Transverse colon (tissue), 4 donors: ENCODE measurements at regions not wholly inside any gene's neighbourhood (a gene's known extent, or its start where the extent isn't known, plus 50 kb on each side); places are given as distances from the start of the nearest gene placed in this dataset.
"Not testable (repeated sequence)": the region's sequence is repeated elsewhere in the genome, so short reads cannot be mapped to it uniquely, and the experiment has no call there.

Experiments
- DNase-seq: peaks from one replicate; pipeline ENCODE4 v3.0.0-alpha.2; 2019
- H3K27ac ChIP-seq, 4 donors: fragments of 200-600 bp; sonication (generic); 2 replicates each; pipeline ENCODE4 v1.5.1; 2016 to 2018; ENCODE audit warnings: inconsistent platforms in 4 of 4
- H3K27me3 ChIP-seq: fragments of 200-600 bp; sonication (generic); 2 replicates; pipeline ENCODE4 v1.5.1; 2017; ENCODE audit warnings: inconsistent platforms
- H3K36me3 ChIP-seq, 4 donors: fragments of 200-600 bp; sonication (generic); 2 replicates each; pipeline ENCODE4 v1.5.1; 2017 to 2019; ENCODE audit warnings: inconsistent platforms in 4 of 4
- H3K4me1 ChIP-seq, 4 donors: fragments of 200-600 bp; sonication (generic); 2 replicates each; pipeline ENCODE4 v1.5.1; 2017 to 2020; ENCODE audit warnings: inconsistent platforms in 4 of 4
- H3K4me3 ChIP-seq, 4 donors: fragments of 200-600 bp; sonication (generic); 1 replicate in 1 of 4; 2 replicates in 3 of 4; pipeline versions ENCODE4 v1.5.1 to v1.6.1; 2017 to 2019; ENCODE audit warnings: inconsistent platforms in 4 of 4
- H3K9me3 ChIP-seq, 2 donors: fragments of 200-600 bp; sonication (generic); 2 replicates each; pipeline ENCODE4 v1.5.1; 2017 to 2019; ENCODE audit warnings: inconsistent platforms in 2 of 2
- CTCF ChIP-seq, 5 experiments: fragments of 200-600 bp in 3 of 5; fragments of 450-650 bp in 2 of 5; sonication (generic) in 3 of 5; IDR thresholded peaks; 1 replicate in 2 of 5; 2 replicates in 3 of 5; pipeline ENCODE4 v1.5.1; 2016 to 2017; ENCODE audit warnings: antibody characterized with exemption in 5 of 5, inconsistent platforms in 3 of 5, mild to moderate bottlenecking in 2 of 5, moderate library complexity in 1 of 5
- EP300 ChIP-seq: sonication (generic); formaldehyde crosslinking; IDR thresholded peaks from one replicate; pipeline ENCODE4 v1.6.1; 2017; ENCODE audit warnings: antibody characterized with exemption, low read depth
- POLR2A ChIP-seq: fragments of 450-650 bp; IDR thresholded peaks from one replicate; pipeline ENCODE4 v1.6.1; 2016; ENCODE audit warnings: antibody characterized with exemption, mild to moderate bottlenecking, moderate library complexity
- POLR2AphosphoS5 ChIP-seq, 3 donors: sonication (generic); formaldehyde crosslinking; IDR thresholded peaks; one replicate each; pipeline ENCODE4 v1.6.1; 2016; ENCODE audit warnings: antibody characterized with exemption in 3 of 3
- WGBS, 2 donors: methylation state at CpG; one replicate each; pipeline ENCODE4 v1.1.5; 2018; ENCODE audit warnings: low coverage in 1 of 2; 5-methylcytosine and 5-hydroxymethylcytosine counted together
- in situ Hi-C, 4 donors: fragments of 200-750 bp; cut with MboI; loops; one replicate each; pipeline versions ENCODE4 v1.15.0 to v1.15.1; 2017; ENCODE audit warnings: low sequenced_read_pairs in 3 of 4, low pct_ligation_motif_present in 1 of 4, low pct_unique_long_range_greater_than_20kb in 1 of 4
- intact Hi-C: fragments of 100-400 bp; cut with DNase I; formaldehyde crosslinking; loops from one replicate; pipeline ENCODE4 v1.15.1; 2023; ENCODE audit warnings: low total_unique reads

- in situ Hi-C loops = no loop called here
- Histone ChIP-seq H3K27me3 (no peaks in the 10 kb centered on the region), H3K27ac (no peak overlapping the region), H3K4me1 (no peaks in the 10 kb centered on the region), H3K36me3 (no peaks in the 10 kb centered on the region), H3K4me3 (no peak overlapping the region), H3K9me3 (no peaks in the 10 kb centered on the region)
- no peak for DNase-seq
- 31 to 71% methylated on average over 2 to 3 of the region's 3 CpGs for WGBS, 2 donors
- intact Hi-C loops = no loop called here
- TF ChIP-seq POLR2AphosphoS5 (IDR thresholded peaks at IDR 0.05) (no peak), POLR2A (no peak), CTCF (IDR thresholded peaks at IDR 0.05) (no peak), EP300 (no peak)
Measured at GRCh38 chr13:56501750-56502149, 639.0 kb upstream of the PRR20A start.

GRCh38 chr13:56510836-56511235, 629.9 kb upstream of the PRR20A start:
- intact Hi-C loops (no loop called here), in situ Hi-C loops (no loop called here)
- Histone ChIP-seq H3K36me3 (no peaks in the 10 kb centered on the region), H3K27me3 (no peaks in the 10 kb centered on the region), H3K4me3 (no peak overlapping the region), H3K27ac (no peak overlapping the region), H3K9me3 (no peaks in the 10 kb centered on the region), H3K4me1 (no peaks in the 10 kb centered on the region)
- WGBS, 2 donors = 79 to 88% methylated on average over 2 of the region's 2 CpGs
- DNase-seq = no peak
- TF ChIP-seq CTCF (IDR thresholded peaks at IDR 0.05) (no peak), EP300 (no peak), POLR2A (no peak), POLR2AphosphoS5 (IDR thresholded peaks at IDR 0.05) (no peak)

GRCh38 chr13:56512336-56512735, 628.4 kb upstream of the PRR20A start:
- H3K4me3 ChIP-seq, in situ Hi-C loops, H3K27me3 ChIP-seq, H3K27ac ChIP-seq, H3K9me3 ChIP-seq, H3K4me1 ChIP-seq, H3K36me3 ChIP-seq, intact Hi-C loops, DNase-seq: not testable (repeated sequence)
- WGBS, 2 donors = 90 to 100% methylated on average over 1 to 2 of the region's 2 CpGs

GRCh38 chr13:56515441-56515840, 625.3 kb upstream of the PRR20A start:
- Histone ChIP-seq H3K4me1 (no peaks in the 10 kb centered on the region), H3K36me3 (no peaks in the 10 kb centered on the region), H3K27ac (no peak overlapping the region), H3K9me3 (peaks cover 0 to 4% of the 10 kb centered on the region in 2 donors), H3K4me3 (no peak overlapping the region), H3K27me3 (no peaks in the 10 kb centered on the region)
- 41 to 71% methylated on average over 1 of the region's 1 CpG for WGBS, 2 donors
- TF ChIP-seq POLR2AphosphoS5 (IDR thresholded peaks at IDR 0.05) (no peak), POLR2A (no peak), EP300 (no peak), CTCF (IDR thresholded peaks at IDR 0.05) (no peak)
- DNase-seq = no peak
- intact Hi-C loops (no loop called here), in situ Hi-C loops (no loop called here)

GRCh38 chr13:56528040-56528790, 612.5 kb upstream of the PRR20A start:
- in situ Hi-C loops = no loop called here
- no peaks in the 10 kb centered on the region for H3K9me3 ChIP-seq
- DNase-seq = no peak
- no peak overlapping the region for H3K4me3 ChIP-seq
- TF ChIP-seq CTCF (IDR thresholded peaks at IDR 0.05) (no peak), POLR2AphosphoS5 (IDR thresholded peaks at IDR 0.05) (no peak), POLR2A (no peak), EP300 (no peak)
- no peaks in the 10 kb centered on the region for H3K4me1 ChIP-seq
- H3K27me3 ChIP-seq = no peaks in the 10 kb centered on the region
- no peaks in the 10 kb centered on the region for H3K36me3 ChIP-seq
- WGBS, 2 donors = 31% methylated on average over 1 of the region's 1 CpG
- H3K27ac ChIP-seq = no peak overlapping the region
- intact Hi-C loops = no loop called here
